Stimulated activated CD4-positive, alpha-beta T cell treated with anti-CD3 and anti-CD28 coated beads, TNF-alpha, amount 100 ng/mL, for 24 hours (primary cell): ENCODE measurements at regions not wholly inside any gene's neighbourhood (a gene's known extent, or its start where the extent isn't known, plus 50 kb on each side); places are given as distances from the start of the nearest gene placed in this dataset.

Experiments used
- DNase-seq, 3 experiments: peaks; one replicate each; pipeline ENCODE4 v3.0.0-alpha.2; 2020; ENCODE audit warnings: low read depth in 3 of 3

DNA sequence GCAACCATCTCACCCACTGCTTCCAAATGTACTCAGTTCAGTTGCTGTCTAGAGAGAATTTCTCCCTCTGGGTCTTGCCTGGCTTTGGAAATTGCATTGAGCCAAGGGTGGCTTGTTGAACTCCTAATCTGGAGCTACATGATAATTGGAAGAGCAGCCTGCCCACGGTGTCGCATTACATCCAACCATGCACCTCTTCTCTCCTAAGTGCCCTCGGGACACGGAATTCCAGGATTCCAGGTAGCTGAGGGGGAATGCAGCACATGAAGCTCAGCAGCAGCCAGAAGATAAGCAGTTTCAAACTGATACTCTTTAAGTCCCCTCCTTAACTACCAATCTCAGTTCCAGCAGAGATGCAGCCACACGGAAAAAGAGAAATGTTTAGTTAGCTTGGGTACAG, 509.4 kb upstream of the KLF4 start:
- DNase-seq: no peak

DNA sequence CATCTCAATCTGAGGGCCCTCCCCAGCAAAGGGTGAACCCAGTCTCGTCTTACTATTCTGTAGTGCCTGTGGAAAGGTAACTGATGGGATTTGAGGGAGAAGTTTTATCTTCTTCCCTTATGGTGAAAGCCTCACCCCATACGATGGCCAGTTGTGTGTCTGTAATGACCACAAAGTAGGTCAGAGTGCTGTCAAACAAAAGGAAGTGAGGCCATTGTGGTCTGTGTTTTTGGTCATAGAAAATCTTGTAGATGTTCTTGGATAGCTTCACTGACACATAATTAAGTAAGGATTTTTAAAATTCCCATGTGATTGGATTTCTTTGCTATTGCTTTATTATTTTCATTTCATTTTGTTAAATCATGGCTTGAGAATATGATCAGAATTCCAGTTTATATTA, 505.1 kb upstream of the KLF4 start:
- no peak for DNase-seq

DNA sequence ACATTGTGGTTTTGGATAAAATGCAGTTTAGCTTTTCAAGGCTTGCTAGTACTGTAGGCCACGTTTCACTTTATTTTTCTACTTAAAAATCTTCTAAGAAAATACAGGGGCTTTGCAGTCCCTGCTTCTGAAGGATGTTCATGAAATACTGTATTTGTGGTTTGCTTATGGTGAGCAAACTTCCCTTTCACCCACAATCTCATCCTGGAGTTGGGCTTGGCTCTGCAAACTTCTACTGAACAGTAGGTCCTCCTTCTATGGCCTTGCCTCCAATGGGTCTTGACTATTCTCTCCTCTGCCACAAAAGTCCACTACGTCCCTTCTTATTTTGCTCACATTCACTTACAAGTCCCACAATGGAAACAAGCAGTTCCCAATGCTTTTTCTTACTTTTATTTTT, 502.7 kb upstream of the KLF4 start:
- DNase-seq: no peak

DNA sequence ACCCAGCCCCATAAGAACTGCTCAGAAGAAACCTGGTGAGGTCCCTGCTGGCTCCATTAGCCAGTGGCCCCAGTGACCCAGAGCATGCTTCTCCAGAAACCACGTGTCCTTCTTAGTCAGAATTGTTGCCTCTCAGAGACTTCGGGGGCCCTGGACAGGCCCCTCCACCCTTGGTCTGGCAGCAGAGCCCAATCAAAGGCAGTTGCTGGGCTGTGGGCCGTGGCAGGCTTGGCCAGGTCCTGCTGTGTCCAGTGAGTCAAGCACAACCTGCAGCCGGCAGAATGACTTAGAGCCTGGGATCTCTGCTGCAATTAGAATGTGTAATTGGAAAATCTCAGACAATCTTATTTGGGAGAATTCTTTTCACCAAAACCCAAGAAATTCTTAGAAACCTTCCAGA, 502.0 kb upstream of the KLF4 start:
- DNase-seq: no peak

DNA sequence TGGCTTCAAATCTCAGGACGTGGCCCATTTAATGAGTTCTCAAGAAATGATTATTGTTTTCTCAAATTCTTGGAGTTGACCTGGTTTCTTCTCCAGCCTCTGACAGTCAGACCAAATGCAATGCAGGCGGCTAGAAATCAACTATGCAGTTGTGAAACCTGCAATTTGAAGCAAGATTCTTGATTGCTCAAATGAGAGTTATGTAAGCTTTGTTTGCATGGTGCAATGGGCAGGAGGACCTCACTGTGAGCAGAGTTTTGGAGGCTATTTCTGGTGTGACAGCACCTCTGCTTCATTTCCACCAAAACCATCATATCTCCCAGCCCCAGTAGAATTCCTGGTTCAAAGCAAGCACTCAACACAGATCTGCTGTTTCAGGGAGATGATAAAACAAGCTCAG, 500.0 kb upstream of the KLF4 start:
- DNase-seq: no peak

DNA sequence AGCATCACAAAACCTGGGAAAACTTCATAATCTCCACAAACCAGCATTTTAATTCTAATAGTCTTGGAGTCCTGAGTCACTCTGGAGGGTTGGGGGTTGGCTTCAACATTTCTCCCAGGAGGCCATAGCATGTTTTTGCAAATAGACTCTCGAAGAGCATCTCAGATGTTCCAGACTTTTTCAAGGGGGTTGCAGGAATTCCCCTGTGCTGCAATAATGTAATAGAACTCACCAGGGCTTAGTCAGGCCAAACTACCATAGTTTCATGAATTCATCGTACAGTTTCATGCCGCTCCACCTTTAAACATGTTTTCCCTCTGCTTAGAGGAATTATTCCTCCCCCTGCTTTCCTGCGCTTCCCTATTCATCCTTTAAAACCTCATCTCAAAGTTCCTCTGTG, 499.5 kb upstream of the KLF4 start:
- DNase-seq: no peak

DNA sequence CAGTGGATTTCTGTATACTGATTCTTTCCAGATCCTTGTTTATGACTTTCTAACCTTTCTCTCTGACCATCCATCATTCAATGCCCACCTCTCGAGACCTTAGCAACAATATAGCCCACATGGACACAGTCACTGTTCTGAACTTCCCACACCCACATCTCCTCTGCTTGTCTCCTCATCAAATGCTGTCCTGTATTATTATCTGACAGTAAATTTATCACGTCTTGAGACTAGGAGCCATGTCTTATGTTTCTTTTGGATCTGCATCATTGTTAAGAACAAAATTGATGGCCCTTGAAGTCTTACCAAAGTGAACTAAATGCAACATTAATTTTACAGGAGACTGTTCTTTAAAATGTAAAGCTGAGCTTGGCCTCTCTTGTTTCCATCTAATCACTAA, 495.4 kb upstream of the KLF4 start:
- no peak for DNase-seq

DNA sequence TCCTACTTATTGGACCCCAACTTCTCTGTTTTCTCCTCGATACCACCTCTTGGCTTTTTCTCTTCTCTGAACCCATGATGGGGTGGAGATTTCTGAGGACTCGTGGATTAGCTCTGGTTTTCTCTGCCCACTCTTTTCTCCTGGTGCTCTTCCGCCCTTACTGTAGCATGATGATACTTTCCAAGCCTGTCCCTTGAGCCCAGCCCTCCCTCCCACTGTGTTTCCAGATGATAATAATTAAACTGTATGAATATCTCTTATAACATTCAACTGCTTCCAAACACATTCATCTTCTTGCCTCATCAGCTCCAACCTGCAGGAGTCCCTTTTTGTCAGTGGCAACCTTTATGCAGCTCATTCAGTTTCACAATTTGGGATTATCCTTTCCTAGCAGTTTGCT, 494.2 kb upstream of the KLF4 start:
- no peak for DNase-seq

DNA sequence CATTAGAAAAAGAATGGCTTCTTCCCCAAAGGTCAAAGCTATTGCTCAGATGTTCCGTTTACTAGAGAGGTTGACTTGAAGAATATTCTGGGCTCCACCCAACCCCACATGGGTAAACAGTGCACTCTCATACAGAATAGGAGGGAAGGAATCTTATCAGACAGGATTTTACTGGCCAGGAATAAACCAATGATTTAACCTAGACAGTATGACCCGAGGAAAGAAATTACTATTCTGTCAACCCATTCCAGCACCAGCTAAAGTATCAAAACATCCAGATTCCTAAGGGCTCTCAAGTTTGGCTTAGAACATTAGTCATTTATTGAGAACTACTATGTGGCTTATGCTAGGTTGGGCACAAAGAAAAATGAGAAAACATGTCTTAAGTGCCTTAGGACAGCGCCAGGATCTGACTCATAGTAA, 493.6 kb upstream of the KLF4 start:
- DNase-seq: no peak

DNA sequence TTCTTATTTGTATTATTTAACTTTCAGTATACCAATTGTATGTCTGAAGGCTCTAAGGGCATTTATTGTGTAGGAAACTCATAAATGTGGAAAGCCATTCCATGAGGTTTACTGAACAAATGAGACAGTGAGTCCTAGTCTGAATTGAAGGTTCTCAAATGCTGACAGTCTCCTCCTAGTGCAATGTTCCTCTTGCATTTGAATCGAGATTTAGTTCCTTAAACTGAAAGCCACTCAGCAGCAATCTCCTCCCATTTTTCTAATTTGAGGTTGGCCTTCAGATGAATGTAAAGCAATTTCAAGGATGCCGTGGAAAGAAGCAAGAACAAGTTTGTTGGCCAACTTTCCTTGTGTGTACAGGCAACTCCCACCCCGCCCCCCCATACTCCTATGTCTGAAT, 493.2 kb upstream of the KLF4 start:
- DNase-seq: no peak

DNA sequence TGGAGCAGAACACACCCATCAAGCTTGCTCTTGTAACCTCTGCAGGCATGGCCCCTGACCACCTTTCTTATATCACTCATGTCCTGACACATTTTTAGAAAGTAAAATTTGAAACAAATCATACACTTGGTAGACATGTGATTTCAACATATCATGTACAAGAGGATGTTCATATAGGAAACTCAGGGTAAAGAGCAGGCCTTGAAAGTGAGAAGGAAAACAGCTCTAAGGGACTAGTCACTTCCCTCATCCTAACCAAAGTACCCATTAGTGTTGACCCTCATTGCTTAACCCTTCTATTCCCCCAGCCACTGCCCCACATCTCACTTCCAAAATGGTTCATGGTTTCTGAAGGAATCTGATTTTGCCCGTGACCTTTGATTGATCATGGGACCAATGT, 492.4 kb upstream of the KLF4 start:
- no peak for DNase-seq

DNA sequence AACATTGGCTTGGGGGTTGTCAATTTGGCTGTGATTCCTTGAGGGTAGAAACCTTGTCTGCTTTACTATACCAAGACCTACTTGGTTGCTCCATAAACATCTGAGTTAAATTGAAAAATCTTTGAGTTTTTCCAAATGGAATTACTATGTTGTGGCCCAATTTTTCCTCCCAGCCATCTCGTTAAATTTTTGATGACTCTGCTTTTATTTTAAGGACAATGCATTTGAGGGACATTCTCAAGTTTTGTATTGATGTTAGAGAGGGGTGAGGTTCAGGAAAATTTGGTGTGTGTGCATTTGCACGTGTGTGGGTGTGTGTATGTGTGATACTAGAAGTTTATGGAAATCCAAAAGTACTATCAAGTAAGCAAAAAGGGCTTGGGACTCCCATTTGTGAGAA, 491.4 kb upstream of the KLF4 start:
- DNase-seq: no peak

DNA sequence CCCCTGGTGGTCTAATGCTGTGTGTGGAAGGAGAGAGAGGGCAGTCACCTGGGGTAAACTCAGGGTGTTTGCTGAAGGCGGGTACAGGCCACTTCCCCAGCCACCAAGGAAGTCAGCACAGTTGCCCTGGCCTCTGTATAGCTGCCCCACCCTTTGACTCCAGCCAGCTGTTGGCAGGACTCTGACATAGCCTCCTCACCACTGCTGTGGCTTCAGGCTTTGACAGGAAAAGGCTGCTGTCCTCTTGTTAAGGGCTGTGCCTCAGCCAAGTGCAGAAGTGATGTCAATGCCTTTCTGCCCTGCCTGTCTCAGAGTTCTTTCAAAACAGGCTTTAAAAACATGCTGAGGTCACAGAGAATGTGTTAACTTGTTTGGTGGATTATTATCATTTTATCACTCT, 487.2 kb upstream of the KLF4 start:
- DNase-seq: no peak

DNA sequence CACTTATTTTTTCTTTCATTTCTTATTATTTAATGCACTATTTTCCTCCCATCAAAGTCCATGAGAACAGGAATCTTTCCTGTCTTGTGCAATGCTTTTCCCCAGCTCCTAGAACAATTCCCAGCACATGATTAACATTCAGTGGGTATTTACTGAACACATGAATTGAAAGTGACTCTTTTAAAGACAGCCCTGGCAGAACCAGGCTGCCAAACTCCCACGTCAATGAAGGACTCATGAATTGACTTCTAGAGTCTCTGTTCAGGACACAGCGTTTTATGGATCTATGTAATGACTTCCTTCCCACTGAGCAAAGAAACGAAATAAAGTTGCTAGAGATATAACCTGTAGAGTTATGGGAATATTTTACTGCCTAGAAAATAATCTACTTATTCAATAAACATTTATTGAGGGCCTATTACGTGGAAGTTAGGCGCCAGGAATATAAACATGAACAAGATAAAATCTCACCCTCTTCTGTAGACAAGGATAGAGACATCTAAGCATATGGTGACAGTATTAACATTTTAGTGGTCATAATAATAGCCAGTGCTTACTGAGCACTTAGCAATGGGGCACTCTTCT, 485.9 kb upstream of the KLF4 start:
- no peak for DNase-seq

DNA sequence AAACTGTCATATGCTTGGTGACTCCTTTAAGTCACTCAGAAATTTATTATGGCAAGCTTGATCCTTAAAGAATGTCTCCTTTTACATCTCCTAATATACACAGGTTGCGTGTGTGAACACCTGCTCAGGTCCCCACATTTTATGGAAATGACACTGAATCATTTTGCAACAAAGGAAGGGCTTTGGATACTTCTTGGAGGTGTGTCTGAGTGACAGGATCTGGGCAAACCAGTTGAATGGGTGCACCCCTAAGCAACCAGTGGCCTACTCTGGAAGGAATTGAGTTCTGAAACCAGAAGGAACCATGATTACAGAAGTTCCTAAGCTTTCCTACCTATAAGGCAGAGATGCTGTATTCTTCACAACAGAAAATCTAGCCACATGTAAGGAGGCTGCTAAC, 483.9 kb upstream of the KLF4 start:
- DNase-seq: no peak

DNA sequence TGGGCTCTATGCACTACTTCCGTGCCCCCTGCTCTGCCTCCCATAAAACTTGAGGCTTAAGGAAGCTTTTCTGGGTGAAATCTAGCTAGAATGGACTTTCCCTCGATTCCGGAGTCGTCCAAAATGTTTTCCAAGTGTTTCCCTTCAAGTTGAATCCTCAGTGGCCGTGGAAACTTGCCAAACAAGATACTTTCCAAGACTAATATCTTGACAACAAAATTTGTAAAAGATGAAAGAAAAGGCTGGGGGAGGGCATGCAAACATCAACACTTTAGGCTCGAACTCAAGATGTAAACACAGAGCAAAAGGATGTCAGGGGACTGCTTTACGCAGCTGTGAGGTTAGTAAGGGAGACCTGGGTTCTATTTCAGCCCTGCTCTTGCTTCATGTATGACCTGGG, 482.8 kb upstream of the KLF4 start:
- no peak for DNase-seq

DNA sequence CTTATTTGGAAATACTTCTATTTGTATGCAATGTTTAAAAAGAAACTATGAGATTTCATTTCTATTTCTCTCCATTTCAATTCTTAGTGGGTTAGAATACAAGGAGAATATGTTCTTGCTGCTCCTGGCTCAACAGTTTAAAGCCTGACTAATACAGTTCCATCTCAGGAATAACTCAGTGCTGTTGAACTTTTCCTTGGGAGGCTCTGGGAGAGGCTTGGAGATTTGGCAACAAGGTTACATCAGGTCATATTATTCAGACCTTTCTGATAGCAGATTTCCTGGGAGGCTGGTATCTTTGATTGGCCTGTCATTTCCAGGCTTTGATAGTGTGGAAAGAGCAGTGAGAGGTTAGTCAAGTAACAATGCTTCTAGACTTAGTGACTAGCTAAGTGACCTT, 481.7 kb upstream of the KLF4 start:
- no peak for DNase-seq

DNA sequence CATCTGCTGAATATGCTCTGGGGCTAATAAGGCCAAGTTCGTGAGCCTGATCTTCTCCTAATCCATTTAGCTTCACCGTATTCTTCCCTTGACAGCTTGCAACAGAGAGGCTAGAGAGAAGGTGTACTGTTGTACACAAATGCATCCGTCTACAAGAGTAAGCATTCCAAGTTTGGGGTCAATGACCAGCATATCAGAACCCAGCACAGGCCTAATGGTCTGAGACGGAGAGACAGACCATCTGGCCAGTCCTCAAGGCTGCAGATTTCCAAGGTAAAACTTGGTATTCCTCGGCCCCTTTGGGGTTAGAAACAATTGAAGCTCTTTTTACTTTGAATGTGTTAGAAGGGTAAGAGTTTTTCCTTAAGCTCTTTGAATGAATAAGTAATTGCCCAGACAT, 481.2 kb upstream of the KLF4 start:
- no peak for DNase-seq

DNA sequence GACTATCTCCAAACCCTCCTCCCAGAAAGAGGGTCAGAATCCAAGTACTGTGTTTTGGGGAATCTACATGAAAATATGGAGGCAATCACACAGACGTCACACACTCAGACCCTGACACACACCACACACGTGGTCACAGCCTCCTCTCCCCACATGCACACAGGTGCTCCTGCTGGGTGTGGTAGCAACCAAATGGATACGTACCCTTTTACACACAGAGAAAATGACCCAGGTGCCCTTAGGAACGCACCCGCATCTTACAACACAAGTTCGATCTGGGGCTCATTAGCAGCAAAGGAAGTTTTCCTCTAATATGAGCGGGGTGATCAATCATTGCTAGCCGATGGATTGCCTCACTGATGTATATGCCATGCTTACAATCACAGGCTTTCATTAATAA, 480.2 kb upstream of the KLF4 start:
- DNase-seq: no peak

DNA sequence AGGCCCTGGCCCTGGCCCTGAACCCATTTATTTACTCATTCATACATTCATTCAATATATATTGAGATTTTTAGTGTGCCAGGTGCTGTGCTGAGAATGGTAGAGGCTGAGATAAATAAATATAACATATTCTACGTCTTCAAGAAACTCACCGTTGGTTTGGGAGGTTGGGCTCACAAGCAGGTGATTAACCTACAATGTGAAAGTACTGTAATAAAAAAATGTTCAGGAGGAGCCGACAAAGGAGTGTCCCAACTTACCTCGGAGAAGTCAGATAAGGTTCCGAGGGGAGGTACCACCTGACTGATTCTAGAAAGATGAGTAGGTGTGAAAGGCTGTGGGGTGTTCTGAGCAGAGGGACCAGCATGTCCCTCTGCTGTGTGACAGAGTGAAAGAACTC, 479.6 kb upstream of the KLF4 start:
- DNase-seq: no peak

DNA sequence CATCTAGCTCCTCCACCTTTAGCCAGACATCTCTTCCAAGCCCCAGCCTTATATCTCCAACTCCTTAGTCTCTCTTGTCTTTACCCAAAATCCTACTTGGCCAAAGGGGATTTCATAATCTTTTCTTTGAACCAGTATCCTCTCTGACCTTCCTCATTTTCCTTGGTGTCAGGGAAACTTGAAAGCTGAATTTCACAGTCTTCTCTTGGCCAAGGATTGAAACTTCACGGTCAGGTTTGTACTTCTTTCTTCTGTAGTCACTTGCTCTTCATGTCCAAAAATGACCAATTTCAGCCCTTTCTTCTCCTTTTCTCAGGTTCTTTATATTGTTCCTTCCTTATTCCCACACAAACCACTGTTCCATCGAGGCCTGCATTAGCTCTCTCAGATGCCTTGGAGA, 473.7 kb upstream of the KLF4 start:
- DNase-seq: no peak

DNA sequence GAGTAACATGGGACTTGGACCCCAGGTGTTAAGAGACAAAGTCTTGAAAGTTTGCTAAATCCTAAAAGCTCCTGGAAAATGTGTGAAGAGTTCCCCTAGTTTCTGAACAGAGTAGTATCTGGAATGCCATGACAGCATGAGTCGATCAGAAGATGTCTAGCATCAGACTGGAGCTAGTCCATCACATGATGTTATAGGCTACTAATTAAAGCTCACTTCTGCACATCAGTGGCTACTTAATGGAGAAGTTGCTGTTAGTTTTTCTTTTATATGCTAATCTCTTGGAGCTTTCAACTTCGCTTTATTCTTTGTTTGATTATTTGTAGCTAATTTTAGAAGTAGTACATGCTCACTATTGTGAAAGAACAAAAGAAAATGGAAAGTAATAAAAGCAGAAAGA, 471.3 kb upstream of the KLF4 start:
- no peak for DNase-seq

DNA sequence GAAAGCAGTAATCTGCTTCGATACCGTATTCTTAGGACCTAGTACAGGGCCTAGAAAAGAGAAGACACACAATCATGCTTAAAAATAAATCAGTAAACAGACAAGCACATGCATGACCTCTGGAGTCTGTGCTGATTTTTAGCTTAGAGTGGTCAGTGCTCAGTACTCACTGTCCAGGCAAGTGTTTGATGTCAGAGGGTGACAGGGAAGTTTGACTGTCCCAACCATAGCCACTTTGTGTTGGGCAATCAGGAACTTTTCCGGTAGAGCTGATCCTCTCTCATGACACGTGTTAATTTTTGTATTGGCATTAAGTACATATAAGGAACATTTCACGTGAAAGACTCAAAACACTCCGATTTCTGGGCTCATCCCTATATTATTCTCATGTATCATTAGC, 464.7 kb upstream of the KLF4 start:
- no peak for DNase-seq

DNA sequence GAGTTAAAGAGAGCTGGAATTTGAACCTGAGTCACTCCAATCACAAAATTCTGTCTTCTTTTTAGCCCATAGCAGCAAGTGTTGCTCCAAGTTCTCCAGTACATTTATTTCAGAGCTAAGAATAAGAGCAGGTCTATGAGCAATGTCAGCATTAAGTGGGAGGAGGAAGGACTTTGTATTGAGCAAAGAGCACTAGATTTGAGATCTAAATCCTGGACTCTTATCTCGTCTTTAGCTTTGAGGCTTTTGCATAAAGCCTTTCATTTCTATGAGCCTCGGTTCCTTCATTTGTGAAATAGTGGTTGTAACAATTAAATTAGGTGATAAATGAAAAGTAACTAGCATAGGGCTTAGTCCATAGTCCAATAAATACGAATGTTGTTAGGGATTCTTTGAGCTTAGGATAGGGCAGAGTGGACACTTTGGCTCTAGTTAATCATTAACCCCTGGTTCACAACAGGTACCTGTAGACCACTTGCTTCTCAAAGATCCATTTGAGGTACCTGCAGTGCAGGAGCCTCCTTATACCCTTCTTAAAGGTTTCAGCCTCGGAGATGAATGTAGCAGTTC, 464.1 kb upstream of the KLF4 start:
- DNase-seq: no peak

DNA sequence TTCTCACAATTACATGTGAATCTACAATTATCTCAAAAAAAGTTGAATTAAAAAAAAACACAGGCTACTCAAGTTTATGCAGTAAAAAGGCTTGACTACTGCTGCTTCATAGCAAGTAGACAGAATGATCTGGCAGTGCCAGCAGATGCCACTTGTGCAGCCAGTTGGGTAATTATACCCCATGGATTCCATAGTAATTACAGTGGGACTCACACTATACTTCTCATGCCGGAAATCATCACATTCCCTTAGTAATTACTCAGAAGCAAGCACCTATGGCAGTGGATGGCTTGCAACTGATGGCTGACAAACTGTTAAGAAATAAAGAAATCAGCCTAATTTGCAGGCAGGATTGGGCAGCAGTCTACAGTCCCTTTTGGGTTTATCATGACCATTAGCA, 463.2 kb upstream of the KLF4 start:
- no peak for DNase-seq
